A204.1 (cell line): ENCODE measurements at regions not wholly inside any gene's neighbourhood (a gene's known extent, or its start where the extent isn't known, plus 50 kb on each side); places are given as distances from the start of the nearest gene placed in this dataset.
"Not testable (repeated sequence)": the region's sequence is repeated elsewhere in the genome, so short reads cannot be mapped to it uniquely, and the experiment has no call there.

Source experiments
- FAIRE-seq: peaks from 2 replicates; lab custom pipeline; 2012; peaks lifted over from hg19 to GRCh38; lab: Jason Lieb, UNC

DNA sequence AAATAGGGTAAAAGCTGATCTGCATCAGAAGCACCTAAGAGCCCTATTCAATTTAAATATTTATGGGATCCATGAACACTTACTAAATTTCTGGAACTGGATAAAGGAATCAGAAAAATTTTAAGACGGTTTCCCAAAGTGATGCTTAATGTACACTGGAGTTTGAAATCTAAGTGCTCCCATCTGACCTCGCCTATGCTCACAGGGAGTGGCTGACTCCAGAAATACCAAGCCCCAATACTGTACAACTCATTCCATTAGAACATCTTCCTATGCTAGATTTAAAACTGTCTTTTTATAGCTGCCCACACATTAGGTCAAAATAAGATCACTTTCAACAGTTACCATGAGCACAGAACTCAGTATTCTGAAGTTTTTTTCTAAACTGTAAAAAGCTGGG is 1214.6 kb downstream of the CDH11 start:
- FAIRE-seq = no peak

DNA sequence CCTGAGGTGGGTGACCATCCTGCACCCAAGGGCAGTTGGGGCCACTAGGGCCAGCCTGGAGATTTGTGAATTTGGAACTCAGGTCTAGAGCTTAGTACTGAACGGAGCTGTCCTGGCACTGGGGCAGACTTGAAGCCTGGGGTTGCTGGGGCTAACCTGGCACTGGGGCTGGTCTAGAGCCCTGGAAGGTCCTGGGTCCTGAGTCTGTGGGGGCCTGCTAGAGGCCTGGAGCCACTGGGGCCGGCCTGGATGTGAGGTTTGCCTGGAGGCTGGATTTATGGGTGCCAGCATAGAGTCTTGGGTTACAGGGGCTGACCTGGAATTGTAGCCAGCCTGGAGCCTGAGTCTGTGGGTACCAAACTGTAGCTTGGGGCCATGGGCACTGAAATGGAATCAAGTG is 1216.9 kb downstream of the CDH11 start:
- FAIRE-seq = no peak

DNA sequence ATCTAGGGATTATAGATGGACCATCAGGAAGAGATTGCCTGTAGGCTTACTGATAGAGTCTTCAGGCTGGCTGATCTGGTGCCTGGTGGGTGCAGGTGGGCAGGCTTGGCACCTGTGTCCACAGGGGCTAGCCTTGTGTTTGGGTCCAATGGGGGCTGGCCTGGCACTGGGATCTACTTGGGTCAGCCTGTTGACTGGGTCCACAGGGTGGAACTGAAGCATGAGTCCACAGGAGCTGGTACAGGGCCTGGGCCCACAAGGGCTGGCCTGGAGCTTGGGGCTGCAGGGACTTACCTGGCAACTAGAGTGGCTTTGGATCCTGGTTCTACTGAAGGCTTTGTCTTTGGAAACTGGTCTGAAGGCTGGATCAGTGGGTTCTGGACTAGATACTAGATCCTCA is 1217.7 kb downstream of the CDH11 start:
- no peak for FAIRE-seq

DNA sequence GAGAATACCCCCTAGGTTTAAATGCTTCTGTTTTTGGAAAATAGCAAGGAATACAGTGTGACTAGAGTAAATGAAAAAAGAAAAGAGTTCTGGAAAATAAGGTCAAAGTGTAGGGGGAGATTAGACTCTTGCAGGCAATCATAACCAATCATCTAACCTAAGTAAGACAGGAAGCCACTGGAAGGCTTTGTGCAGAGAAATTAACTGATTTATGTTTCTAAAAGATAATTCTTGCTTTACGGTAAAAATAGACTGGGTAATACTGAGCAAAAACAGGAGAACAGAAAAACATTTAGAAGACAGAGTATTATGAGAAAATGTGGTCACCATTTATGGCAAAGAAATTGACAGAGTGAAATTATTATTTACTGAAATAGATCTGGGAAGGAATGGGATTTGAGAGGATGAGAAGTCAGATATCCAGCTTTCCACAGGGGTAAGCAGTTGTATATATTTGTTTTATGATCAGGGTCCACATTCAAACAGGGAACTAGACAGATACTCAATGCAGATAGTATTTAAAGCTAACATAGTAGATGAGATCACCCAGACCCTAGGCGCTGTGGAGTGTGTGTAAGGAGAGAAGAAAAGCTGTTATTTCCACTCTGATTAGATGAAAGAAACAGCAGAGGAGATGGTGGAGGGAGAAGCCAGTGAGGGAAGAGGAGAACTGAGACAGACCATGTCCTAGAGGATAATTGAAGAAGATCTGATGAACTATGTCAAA is 1225.3 kb downstream of the CDH11 start:
- FAIRE-seq = no peak

DNA sequence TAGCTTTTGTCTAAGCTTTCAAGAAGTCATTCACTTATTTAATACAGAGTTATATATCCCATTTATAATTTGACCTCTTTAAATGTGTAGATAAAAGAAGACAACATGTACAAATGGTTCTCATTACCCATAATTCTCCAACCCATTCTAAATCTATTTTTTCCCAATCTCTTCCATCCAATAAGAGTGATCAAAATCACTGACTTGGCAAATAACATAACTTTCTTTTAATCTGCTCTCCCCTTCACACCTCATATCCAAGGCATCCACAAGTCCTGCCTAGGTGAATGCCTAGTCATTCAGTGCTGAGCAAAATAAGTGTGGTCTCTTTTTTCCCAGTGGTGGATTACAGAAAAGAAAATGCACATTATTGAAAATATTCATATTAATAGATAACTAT is 1231.1 kb downstream of the CDH11 start:
- FAIRE-seq = no peak

DNA sequence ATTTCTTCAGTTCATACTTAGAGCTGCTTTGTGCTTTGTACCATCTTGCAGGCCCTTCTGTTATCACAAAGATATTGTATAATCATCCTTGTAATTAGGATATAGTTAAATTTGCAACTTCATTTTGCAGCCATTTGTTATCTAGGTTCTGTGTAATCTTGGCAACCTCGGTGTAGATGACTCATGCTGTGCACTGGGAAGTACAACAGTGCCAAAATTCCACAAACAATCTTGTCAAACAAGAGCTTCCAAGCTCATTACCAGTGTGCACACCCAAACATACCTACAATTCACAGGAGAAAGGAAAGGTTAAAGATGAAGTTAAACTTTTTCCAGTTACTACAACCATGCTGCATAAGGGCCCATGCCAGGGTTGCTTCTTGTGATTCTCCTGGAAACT is 1231.8 kb downstream of the CDH11 start:
- FAIRE-seq = no peak

DNA sequence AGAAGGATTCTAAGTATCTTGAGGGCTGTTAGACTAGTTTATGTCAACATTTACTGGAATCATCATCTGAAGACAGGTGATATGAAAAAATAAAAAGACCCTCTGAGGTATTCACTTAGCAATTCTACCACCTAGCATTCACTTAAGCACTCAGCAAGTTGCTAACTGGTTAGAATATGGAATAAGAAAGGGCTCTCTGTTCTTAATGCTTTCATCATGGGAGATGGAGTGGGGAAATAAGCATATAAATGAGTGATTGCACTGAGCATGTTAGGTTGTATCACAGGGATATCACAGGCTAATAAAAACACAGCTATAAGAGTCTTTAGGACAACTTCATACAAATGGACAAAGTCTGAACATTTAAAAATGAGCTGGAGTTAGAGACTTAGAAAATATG is 1238.8 kb downstream of the CDH11 start:
- FAIRE-seq = no peak

DNA sequence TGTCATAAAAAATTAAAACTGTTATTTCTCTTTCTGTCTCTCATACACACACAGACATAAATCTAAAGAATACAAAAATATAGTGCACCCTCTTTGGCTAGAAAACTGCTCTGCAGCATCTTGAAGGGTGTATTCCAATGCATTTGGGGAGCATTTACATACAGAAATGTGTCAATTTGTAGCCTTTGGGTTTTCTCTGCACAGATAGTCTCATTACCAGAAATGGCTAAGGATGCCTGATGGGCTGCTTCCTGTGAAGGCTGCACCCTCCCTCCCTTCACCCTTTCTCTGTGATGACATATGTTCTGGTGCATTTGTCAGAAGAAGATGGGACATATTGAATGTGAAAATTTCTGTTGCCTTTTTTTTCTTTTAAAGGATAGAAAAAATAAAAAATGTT is 1239.3 kb downstream of the CDH11 start:
- no peak for FAIRE-seq

DNA sequence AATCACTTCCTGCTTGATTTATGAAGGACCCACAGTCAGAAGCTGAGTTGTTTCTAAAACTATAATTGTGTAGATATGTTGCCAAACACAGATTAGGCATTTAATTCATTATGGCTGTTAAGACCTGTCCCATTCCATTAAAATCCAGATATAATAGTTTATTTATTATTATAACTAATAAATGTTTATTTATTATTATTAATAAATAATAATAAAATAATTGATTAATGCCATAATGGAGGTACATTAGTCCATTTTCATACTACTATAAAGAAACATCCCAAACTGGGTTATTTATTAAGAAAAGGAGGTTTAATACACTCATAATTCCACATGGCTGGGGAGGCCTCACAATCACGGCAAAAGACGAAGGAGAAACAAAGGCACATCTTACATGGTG is 1240.9 kb downstream of the CDH11 start:
- FAIRE-seq = peak; percentile 48

DNA sequence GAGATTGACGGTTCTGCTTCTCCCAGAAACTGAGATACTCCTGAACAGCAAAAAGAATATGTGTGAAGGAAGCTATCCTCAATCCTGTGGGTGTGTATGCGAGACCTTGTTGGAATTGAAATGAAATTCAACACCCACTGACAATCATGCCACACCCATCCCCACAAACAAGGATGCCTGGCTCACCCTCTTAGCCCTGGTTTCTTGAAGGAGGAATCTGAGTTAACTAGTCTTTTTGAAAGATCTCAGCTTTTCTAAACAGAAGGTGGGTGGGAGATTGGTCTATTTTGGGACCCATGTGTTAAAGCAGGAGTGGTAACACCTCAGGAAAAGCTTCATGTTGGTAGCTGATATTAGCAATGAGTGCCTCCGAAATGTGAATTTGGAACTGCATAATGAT is 1244.5 kb downstream of the CDH11 start:
- FAIRE-seq = no peak

DNA sequence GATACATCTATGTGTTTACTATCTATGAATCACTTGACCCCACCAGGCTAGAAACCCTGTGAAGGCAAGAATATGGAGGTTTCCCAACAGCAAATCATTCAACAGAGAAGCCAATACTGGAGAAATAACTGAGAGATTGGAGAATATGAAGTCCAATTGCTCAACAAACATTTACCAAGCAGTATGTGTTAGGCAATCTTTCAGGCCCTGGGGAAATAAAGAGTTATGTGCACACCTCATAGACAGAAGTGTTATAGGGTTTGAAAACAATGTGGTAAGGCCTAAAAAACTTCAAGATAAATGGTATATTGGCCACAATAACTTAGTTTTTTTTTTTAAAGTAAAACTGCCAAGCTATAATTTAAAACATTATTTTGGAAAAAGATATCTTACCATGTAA is 1245.8 kb downstream of the CDH11 start:
- no peak for FAIRE-seq

DNA sequence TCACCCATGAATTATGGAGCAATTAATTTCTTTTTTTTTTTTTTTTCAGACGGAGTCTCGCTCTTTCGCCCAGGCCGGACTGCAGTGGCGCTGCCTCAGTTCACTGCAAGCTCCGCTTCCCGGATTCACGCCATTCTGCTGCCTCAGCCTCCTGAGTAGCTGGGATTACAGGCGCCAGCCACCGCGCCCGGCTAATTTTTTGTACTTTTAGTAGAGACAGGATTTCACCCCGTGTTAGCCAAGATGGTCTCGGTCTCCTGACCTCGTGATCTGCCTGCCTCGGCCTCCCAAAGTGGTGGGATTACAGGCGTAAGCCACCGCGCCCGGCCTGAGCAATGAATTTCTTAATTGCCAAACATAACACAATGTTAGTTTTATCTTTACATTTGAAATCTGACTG is 1261.2 kb downstream of the CDH11 start:
- not testable (repeated sequence) for FAIRE-seq

DNA sequence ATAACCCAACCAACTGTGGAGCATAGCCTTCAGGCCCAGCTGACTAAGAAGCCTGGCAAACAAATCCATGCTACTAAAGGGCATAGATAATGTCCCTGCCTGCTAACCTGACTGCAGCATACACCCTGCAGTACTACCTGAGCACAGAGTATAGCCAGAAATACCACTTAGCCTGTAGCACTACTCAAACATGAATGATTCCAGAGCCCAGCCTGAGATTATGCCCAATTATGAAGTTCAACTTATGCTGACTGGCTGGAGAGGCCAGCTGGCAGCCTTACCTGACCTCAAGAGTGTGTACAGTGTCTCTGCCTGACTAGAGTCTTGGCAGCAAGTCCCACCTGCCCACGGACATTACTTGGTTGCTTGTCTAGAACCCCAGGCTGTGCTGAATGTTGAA is 1265.3 kb downstream of the CDH11 start:
- no peak for FAIRE-seq

DNA sequence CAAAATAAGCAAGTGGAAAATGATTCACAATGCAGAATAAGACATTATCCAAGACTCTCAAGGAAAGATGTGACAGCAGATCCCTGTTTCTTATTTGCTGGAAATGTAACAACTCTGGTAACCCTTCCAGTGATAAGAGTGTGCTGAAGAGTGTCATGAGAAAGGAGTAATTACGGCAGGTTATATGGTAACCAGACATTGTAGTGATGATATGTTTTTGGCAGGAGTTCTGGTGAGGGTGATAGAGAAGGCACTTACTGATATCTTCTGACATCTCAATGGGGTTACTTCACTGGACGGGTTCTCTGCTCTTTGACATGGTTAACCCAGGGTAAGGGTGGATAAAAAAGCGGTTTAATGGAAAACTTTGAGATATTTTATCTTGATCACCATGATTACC is 1270.9 kb downstream of the CDH11 start:
- FAIRE-seq = no peak

DNA sequence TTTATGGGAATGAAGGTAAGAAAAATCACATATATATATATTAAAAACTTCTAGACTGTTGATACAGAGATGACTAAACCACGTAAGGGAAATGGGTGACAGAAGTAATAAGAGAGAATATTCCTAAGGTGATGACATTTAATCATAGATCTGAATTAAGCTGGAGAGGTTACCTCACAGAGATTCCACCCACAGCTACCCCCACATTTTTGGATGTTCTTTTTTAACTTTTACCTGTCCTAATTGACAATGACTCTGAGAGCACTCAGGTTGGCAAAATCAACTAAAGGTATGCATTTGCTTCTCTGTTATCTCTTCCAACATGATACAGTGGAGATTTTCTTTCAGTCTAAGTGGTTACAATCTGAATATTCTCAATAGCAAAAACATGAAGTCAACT is 1280.6 kb downstream of the CDH11 start:
- FAIRE-seq = no peak

DNA sequence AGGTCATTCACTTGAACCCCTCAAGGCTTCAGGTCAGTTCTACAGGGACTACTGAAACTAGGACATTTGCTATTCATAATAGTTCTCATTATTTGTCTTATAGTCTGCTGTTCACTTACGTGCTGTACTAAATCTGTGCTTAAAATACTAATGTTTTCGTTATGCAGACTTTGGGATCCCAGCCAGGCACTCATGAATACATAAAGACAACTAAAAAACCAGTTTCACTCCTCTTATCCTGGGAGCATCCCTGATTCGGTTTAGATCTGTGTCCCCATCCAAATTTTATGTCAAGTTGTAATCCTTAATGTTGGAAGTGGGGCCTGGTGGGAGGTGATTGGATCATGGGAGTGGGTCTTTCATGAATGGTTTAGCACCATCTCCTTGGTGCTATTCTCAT is 1291.8 kb downstream of the CDH11 start:
- no peak for FAIRE-seq

DNA sequence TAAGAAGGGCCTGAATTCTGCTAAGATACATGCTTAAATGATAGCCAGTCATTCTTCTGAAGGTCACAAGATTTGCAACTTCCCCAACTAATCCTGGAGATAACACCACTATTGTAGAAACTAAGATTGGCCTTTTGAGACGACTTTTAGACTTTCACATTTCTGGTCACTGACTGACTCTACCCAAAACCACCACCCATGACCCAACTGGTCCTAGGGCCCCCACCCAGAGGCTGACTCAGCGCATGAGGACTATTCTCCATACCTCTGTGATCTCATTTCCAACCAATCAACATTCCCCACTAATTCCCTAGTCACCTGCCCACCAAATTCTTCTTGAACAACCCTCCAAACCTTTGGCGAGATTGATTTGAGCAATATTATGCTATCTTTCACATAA is 1299.0 kb downstream of the CDH11 start:
- no peak for FAIRE-seq

DNA sequence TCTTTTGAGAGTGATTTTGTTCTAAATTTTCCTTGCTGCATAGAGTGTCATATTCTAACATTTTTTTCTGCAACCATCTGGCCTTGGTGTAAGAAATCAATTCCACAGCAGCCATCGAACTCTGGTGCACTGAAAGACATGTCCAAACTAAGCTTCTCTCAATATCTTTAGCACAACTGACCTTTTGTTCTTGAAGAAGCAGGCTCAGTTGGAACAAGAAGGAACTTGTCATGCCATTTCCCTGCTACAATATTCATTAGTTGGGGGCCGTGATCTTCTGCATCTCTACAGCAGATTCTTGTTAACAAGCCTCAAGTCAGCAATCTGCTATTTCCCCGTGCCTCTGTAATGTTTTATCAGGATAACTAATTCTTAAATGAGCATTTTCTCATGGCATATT is 1305.6 kb downstream of the CDH11 start:
- FAIRE-seq = no peak

DNA sequence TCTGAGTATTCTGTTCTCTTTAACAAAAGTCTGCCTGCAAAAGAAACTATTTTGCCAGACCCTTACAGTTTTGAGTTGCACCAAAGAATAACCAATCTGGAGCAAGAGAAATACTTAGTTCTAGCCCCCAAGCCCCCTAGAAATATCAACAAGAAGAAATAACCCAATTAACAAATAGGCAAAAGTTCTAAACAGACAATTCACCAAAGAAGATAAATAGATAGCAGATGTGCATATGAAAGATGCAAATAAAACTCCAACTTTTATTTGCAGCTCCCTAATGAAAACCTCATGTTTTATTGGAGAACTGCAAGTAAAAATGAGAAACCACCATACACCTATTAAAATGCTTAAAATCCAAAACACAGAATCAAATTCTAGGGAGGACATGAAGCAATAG is 1308.0 kb downstream of the CDH11 start:
- no peak for FAIRE-seq

DNA sequence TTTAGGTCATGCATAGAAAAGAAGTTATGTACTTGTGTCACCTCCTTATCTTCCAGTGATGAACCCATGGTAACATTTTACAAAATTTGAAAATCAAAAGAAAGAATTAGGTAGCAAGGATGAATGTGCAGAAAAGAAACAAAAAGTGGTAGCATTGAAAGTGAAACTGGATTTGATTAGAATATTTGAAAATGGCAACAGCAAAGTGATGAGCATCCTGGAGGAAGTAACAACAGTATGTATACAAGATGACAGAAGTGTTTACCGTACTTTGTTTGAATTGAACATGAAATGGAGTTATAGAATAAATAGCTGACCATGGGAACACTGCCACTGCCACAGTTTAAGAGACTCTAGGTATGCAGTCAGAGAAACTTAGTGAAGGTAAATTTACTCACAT is 1313.1 kb downstream of the CDH11 start:
- FAIRE-seq = no peak

DNA sequence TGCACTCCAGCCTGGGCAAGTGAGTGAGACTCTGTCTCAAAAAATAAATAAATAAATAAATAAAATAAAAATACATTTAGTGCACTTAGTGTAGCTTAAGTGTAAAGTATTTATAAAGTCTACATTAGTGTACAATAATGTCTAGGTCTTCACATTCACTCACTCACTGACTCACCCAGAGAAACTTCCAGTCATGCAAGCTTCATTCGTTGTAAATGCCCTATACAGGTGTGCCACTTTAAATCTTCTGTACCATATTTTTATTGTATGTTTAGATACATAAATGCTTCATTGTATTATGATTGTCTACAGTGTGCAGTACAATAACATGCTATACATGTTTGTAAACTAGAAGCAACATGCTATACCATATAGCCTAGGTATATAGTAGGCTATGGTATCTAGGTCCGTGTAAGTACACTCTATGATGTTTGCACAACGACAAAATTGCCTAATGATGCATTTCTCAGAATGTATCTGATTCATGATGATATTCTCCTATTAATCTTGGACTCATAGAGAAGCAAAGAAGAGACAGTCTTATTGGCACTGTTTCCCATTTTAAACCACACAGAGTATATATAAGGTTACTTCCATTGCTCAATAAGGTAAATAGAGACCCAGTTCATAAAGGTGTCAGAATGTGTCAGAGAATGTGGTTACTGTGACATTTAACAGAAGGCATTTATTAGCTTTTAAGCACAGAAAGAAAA is 1314.9 kb downstream of the CDH11 start:
- FAIRE-seq = no peak

DNA sequence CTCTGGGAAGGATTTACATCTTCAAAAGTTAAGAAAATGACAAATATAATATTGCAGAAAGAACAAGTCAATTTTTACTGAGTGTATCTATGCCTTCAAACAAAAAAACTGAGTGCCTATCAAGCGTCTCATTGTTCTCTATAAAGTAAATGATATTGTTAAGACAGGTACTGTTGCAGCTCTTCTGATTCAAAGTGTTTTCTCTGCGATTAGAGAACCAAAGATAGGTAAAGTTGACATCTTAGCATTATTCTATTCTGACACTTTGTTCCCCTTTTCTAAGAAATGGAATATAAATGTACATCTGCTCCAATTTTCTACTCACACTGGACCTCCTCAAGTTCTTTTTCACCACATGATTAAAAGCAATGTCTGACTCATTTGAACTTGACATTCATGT is 1317.7 kb downstream of the CDH11 start:
- no peak for FAIRE-seq

DNA sequence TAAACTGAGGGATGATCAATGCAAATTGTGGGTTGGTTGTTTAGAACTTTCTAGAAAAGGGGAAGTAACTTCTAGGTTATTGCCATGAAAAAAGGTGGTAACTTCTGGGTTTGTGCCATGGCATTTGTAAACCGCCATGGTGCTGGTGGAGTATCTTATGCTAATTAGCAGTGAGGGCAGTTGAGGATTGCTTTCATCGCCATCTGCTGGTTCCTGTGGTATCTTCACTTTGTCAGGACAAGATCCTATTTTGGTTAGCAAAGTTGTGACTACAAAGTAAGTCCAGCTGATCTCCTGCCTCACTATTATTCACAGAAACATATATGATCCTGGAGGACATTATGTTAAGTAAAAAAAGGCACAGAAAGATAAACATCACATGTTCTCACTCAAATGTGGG is 1332.3 kb downstream of the CDH11 start:
- no peak for FAIRE-seq

DNA sequence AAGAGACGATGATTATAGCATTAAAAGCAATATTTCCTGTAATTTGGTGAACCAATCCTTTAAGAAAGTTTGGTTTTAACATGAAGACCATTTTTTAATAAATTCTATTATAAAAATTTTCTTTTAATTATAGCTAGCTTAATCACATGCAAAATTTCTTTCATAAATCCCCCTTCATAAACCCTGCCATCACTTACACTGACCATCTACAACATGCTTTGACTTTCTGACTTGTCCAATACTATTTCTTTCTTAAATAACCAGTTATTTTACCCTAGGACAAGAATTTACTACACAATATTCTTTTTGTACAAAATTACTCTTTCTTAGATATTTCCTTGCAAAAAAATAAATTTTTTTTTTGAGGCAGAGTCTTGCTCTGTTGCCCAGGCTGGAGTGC is 1334.8 kb downstream of the CDH11 start:
- FAIRE-seq = no peak
